GM19240 (cell line): ENCODE measurements at regions not wholly inside any gene's neighbourhood (a gene's known extent, or its start where the extent isn't known, plus 50 kb on each side); places are given as distances from the start of the nearest gene placed in this dataset.

ENCODE experiments used
- DNase-seq: peaks from one replicate; pipeline ENCODE4 v3.0.0; 2011; ENCODE audit warnings: low spot score; ENCODE audit not compliant: insufficient read length

DNA sequence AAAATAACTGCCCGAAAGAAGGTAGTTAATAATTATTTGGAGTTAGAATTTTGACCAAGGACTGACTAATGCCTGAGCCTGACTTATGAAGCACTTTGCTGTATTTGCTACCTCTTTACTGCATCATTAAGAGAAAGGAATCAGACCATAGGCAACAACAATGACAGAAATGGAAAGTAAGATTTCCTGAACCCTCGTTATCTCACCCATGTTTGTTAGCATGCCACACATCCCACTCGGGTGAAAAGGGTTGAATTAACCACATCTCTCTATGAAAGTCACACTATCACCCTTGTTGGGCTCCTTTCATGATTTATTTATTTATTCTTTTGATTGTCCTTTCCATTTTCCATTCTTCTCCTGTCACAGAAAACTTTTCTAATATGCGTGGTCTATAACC is 59.6 kb downstream of the OLIG3 start:
- DNase-seq: no peak

DNA sequence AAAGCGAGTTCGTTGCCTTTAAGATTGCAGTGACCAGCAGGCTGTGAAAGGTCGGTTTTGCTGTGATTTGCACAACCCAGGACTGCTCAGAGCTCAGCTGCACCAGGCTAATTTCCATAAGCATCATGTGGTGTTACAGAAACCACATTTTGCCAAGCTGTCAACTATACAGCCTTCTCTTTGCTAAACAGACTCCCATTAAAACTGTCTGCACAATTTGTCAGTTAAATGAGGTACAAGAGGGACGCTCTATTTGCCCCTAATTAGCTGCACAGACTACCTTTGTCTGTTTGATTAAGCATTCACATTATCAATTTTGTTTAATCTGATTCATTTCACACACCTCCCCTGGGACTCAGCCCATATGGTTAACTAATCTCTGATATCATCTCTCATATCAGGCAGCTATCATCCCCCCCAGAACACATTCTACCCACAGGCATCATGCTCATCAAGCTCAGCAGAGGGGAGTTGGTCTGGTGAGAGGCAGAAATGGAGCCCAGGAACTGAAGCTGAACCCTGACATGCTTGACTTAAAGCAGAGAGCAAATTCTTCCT is 62.1 kb downstream of the OLIG3 start:
- no peak for DNase-seq

DNA sequence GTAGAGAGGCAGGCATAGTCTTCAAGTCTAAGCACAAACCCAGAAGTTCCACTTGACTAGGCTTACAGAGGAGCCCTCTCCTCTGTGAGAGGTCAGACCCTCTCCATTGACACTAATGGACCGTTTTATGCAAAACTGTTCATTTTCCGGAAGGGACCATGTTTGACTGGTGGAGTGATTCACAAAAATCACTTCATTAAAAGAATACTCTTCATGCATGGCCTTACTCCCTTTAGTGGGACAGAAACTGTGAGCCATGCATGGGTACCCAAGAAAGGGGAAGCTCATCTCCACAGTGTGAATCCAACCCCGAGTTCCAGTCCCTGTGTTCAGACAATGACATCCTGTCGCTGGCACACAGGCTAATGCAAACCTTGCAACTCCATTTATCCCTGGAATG is 63.2 kb downstream of the OLIG3 start:
- DNase-seq: no peak

DNA sequence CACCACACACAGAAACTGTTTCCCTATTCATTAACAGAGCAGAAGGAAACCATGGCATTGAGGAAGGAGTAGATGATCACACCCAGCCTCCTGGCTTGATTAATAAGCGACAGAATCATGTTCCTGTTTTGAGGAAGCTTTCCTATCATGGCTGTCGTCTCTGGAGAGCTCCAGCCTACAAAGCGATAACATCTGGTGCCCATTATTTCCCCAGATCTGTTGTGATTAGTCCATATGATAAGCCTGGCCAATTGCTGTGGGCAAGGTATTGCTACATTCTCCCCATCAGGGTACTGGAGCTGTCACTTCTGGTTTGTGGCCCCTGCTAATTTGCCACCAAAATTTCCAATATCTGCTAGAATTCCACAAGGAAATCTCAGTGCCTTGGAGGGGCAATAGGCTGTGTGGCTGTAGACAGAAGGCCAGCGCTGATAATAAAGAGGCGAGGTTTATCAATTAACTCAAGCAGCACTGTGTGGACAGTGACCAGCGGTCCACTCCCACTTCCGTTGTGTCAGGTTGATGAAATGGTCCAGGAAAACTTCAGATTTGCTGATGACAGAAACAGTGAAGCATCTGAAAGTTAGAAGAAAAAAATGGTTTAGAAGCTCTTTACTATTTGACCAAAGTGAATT is 66.4 kb downstream of the OLIG3 start:
- DNase-seq: no peak

DNA sequence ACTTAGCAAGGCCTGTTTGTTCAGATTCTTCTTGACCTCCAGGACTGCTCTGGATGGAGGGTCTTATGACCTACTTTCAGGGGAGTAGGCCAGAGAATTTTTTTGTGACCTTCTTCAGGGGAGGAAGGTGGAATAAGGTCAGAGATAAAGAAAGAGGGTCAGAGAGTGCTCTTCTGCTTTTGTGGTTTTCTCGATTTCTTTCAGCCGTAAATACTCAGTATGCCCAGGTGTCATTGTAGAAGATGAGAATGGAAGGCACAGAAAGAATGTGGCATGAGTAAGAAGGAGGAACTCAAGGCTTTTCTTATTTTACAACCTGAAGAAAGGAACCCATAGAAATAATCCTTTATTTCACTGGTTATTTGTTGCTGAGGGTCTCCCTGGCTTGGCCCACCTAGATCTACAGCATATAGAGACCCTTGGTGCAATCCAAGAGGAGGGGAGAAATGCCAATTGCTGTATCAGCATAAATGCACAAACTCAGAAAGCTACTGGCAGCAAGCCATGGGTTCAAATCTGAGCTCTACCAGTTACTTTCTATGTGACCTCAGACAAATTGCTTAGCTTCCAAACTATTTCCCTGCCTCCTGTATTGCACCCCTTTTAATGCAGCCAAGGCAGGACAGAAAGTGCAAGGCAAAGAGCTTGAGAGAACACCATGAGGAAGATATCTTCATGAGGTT is 68.0 kb downstream of the OLIG3 start:
- no peak for DNase-seq

DNA sequence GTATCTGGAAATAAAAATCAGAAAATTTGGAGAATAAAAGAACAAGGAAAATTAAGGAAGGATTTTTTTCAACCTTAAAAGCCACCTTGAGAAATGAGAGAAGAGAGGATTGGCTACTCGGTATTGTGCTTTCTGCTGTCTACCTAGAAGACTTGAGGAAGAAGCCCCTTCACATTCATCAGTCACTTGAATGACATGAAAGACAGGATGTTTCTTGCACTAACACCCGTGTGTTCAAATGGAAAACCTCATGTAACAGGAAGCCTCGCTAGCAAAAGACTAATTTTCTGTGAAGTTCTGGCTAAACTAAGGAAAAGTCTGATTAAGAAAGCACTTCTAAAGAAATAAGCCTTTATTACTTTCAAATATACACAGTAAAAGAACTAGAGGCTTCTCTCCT is 69.9 kb downstream of the OLIG3 start:
- no peak for DNase-seq

DNA sequence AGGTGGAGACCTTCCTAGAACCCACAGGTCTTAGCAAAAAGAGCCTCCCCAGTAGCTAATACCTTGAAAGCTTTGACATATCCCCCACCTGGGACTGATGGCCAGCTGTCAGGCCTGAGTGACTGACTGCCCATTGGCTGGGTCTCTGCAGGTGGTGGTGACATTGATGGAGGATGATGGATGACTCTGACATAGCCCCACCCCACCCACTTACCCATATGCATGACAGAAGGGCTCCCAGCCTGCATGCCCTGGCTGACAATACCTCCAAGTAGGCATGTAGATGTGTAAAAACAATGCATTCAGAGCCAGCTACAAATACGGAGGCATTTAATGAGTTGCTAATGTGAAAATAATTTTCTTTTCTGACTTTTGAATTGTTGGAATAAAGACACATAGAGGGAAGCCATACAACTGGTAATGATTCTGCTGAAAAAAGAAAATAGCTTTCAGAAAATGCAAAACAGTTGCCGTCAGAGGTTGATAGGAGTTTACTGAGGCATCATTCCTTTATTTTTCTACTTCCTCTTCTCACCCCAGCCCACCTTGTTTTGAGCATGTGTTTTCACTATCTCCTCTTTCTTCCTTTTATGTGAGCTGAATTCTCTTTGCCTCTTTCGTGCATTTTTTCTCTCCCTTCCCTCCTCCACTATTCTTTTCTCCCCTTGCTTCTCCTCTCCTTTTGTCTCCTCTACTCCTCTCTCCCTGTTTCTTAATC is 70.6 kb downstream of the OLIG3 start:
- DNase-seq: no peak

DNA sequence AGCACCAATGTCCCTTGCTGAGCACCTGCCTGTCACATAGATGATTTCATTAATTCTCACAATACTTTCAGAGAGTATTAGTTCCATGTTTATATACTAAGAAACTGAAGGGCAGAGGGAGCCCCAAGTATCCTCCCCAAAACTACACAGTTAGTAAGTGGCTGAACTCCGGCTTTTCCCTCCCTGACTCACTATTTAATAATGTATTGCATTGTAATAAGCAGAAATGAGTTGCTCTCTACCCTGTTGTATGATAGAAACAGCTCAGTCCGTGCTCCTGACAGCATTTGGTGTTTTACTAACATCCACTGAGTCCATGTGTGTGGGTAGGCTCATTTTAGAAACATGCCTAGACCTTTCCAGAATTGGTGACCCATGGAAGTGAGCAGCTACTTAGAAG is 76.8 kb downstream of the OLIG3 start:
- DNase-seq: no peak

DNA sequence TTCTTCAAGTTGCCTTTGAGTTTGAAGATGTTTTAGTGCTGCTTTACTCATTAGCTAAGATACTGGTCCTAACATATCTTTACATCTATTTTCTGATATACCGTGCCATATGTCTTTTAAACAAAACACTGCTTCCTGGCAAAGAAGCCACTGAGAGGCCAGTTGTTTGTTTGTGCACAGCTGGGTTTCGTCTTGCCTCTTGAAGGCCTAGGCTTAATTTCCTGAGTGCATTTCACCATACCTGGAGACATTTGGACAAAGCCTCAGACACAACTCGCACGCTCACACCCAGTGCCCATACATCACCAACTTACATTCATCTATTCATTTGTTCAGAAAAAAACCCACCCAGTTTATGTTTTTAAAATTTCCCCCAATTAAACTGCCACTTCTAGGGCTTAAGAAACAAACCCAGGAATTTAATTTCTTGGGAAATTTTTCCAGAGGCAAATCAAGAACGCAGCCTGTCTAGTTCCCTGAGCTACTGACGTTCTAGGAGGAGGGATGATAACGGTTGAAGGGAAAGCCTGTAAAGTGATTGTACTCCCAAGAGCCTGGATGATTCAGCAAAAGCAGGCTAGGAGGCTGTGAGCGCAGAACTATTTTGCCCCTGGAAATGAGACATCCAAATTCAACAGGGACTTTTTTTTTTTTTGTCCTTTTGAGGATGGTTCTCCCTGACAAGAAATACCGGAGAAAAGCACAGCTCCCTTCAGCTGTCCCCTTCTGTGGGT is 77.7 kb downstream of the OLIG3 start:
- no peak for DNase-seq

DNA sequence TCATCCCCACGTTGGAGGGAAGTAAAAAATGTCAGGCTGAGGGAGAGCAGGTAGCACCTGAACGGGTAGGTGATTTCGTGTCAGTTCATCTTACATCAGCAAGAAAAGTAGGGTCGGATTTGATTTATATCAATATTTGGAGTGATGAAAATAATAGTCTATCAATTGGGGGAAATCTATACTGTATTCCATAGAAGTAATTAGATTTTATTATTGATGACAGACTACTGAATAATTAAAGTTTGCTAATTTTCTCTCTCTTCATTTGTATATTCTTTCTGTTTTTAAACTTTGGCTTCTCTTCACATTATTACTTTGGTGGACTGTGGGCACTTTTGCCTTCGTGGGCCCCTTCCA is 78.4 kb downstream of the OLIG3 start:
- no peak for DNase-seq

DNA sequence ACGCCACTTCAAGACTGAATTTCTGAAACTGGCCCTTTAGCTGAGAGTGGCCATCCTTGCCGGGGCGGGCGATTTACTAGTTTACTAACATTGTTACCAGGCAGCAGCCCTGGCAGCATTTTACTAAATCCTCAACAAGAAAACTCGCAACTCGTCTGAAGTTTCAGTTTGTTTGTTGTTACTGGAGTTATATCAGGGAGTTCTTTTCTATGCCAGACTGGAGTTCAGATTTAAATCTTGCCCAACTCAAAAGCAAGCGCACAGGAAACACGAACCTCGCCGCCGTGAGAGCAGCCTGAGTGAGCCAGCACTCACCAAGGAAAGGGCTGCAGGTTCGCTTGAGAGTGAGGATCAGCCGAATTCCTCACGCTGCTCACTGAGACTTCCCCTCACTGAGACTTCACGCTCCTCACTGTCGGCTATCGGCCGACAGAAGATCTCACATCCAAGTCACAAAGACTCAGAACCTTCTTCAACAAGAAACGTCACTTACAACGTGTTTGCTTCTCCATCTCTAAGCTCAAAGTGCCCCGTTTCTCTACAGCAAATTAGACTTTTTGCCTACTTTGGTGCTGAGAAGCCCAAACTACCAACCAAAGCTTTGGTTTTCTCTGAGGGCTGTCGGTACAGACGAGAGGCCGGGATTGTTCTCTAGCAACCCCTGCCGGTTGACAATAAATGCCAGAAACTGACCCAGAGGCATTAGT is 78.9 kb downstream of the OLIG3 start:
- peak; percentile 29 for DNase-seq

DNA sequence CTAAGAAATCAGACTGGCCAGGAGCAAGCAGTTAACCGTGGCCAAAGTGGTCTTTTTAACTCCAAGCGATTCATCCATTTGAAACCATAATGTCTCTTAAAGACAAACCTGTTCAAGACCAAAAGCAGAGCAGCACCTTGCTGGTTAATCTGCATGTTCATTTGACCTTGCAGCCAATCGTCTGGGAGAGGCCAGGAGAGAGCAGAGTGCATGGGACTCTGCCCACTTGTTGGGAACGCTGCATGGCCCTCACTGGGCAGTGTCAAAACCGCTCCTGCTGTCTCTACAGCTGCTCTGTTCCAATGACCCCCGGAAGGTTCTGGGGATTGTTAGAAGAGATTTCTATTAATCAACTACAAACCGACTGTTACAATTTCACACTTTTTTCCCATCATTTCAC is 79.6 kb downstream of the OLIG3 start:
- DNase-seq: no peak

DNA sequence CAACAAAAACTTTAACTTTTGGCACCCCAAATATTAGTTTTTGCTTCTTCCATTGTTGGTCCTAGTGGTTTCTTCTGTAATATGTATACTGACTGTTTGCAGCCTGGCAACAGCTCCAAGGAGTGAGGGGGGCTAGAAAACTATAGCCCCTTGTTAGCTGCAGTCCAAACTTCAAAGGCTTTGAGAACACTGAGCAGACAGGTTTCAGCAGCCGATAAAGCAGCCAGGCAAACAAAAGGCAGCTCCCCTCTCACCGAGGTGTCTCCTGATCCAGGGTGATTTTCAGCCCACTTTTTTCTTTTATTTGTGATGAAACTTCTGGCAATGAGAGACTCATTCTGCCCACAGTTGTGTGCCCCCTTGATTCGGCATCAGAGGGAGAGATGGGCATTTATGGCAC is 80.7 kb downstream of the OLIG3 start:
- DNase-seq: no peak

DNA sequence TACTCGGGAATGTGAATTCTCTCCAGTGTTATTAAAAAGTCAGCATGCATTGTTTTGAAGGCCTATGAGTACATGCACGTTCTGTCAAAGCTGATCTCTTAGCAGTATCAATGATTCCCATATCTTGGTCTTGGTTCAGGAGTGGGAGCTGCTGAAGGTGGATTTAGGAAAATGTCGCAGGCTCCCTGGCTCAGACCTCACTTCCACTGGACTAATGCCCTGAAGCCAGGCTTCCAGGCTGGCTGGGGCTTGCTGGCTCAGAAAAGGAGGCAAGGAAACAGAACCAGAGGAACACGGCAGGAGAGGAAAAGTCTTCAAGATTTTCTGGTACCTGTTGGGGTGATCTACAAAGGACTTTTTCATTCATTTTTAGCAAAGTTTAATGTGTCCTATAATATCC is 81.6 kb downstream of the OLIG3 start:
- no peak for DNase-seq

DNA sequence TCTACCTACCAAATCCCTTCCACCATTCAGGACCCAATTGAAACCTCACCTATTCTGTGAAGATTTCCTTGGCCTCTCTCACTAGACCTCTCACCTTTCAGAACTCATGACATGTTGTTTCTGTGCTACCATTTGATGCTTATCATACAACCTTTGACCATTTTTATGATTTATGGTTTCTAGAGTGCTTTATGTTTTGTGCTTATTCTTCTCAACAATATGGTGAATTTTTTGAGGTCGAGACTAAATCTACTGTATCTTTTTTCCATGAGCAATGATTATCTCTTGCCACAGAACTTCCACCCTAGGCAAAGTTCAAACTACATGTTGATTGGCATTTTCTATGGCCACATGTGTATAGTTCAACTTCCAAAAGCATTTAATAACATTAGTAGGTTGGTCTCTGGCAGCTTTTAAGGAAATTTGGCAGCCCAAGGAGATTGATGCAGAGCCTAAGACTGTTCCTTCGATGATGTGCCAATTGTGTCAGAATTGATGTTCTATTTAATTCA is 84.9 kb downstream of the OLIG3 start:
- DNase-seq: no peak

DNA sequence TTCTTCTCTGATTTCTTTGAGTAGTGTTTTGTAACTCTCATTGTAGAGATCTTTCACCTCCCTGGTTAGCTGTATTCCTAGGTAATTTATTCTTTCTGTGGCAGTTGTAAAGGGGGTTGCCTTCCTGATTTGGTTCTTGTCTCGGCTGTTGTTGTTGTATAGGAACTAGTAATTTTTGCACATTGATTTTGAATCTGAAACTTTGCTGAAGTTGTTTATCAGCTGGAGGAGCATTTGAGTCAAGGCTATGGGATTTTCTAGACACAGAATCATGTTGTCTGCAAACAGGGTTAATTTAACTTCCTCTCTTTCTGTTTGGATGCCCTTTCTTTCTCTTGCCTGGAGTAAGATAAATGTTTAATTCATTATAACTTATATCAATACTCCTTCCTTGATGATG is 86.4 kb downstream of the OLIG3 start:
- no peak for DNase-seq

DNA sequence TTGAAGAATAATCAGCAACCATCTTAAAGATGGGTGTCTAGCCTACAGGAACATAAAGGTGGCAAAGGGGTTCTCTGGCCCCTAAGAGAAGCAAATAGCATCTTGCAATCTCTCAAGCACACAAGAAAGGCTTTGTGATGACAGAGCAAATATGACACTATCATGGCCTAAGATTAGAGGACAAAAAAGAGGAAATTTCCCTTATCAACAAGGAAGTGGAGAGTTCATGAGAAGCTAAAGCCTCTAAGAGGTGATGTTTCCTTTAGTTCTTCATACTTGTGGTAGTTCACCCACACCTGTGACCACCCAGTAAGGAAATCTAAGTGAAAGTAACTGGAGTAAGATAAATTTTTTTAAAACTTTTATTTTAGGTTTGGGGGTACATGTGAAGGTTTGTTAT is 88.4 kb downstream of the OLIG3 start:
- DNase-seq: no peak

DNA sequence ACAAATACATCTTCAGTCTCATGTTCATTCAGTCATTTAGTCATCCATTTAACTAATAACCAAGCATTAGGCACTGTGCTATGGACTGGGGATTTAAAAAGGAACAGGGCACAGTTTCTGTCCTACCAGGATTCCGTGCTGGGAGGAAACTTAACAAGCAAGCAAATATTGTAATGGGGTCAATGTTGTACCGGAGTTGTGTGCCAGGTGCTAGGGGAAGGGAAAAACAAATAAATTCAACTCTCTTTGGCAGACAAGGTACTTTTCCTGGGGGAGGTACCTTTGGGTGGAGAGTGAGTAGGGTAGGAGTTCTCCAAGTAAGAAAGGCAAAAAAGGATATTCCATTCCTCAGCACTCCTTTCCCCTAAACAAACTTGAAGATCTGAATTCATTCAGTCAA is 90.3 kb downstream of the OLIG3 start:
- DNase-seq: no peak

DNA sequence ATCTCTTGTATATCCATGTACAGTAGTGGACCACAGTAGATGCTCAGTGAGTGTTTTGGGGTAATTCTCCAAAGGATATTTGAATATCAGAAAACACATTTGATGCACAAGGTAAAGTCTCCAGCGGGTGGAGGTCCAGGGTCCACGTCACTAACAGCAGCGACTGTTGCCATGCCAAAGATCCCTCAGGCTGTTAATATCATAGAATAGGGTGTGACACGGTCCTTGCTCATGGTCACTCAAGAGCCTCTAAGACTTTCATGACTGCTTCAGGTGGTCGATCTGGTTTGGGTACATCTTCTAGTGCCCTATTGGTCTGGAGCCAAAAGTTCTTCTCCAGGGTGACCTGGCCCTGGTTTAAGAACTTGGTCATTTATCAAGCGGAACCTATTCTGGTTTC is 90.8 kb downstream of the OLIG3 start:
- DNase-seq: no peak

DNA sequence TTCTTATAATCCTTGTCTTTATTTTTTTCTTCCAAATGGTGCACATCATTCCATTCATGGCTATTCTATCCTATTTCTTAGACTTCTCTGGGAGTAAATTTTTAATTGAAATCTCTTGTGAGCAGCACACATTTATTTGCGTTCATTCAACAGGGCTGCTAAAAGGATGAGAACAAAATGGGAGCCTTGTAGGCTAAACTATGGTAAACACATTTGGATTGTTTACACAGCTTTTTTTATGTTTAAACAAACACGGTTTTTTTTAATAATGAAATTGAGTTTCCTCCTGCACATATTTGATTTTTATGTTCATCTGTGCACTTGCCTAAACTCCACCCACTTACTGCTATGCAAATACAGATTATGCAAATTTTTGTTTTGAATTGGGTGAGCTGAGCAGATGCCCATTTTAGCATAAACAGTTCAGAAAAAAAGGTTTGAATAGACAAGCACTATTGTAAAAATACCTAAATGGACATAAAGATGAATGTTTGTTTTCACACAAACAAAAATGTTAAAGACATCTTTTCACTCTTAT is 92.0 kb downstream of the OLIG3 start:
- DNase-seq: no peak

DNA sequence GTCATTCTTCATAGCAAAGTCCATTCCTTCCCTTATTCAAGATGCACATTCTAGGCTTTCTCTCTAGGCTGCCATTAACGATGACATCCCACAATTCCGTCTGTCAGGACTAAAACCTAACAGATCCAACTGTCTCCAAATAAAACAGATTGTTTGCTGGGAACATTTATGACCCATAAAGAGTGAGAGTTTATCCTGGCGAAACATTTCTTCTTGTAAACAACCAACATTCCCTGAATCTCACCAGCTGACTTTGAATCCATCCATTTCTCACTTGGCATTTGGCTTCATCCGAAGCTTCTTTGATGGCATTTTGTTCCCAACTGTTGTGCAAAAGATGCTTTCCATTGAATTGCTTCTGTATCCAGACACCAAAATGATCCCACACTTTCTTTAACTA is 93.1 kb downstream of the OLIG3 start:
- DNase-seq: no peak
